GM13977 (cell line): ENCODE measurements at regions not wholly inside any gene's neighbourhood (a gene's known extent, or its start where the extent isn't known, plus 50 kb on each side); places are given as distances from the start of the nearest gene placed in this dataset.

Source experiments
- DNase-seq: peaks from one replicate; pipeline ENCODE4 v3.0.0; 2012; ENCODE audit warnings: low spot score
- CTCF ChIP-seq: IDR thresholded peaks from 2 replicates; pipeline ENCODE4 v1.5.1; 2012; ENCODE audit warnings: mild to moderate bottlenecking, control low read depth; ENCODE audit not compliant: insufficient read depth; ENCODE audit errors: extremely low read depth, missing control alignments
- in situ Hi-C: fragments of 300-500 bp; cut with MboI; formaldehyde crosslinking; loops from one replicate; pipeline ENCODE4 v1.12.0; 2022; ENCODE audit warnings: low sequenced_read_pairs, low pct_unique_long_range_greater_than_20kb, mixed read lengths, inconsistent platforms; ENCODE audit not compliant: unreplicated experiment

GRCh38 chr2:182616471-182617393 is 99.3 kb upstream of the DNAJC10 start:
- in situ Hi-C loops: no loop called here
- DNase-seq: no peak
- TF ChIP-seq CTCF: no peak

DNA sequence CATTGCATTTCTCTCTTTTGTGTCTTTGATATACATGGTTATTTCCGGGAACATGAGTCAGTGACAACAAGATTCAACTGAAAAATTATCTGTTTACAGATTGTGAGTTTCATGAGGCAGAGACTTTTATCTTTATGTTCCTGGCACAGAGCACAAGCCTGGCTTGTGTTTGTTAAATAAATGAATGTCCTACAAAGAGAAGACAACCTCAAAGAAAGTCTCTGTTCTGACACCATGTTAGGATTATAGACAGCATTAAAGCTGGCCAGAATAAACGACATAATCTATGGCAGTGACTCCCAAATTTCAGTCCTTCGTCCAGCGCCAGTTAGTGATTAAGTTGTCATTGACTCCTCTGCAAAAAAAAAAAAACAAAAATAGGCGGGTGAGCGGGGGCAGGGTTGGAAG is 97.4 kb upstream of the DNAJC10 start:
- DNase-seq: no peak
- no peak for TF ChIP-seq CTCF
- in situ Hi-C loops: no loop called here

DNA sequence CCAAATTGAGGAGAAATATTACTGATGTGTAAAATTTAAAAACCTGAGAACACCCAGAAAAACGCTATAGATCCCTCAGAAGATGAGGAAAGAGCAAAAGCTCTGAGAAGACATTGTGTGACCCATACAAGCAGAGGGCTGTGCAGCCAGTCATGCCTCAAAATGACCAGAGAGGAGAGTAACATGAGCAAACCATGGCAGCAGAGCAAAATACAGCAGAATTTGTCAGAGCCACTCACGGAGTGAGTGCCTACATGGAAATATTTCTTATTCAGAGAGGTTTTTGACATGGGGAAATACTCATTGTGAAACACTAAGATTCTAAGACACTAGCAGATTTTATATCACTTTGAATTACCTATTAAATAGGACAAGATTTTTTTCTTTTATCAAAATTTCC is 96.8 kb upstream of the DNAJC10 start:
- in situ Hi-C loops: no loop called here
- DNase-seq: no peak
- TF ChIP-seq CTCF: no peak

- no peak for DNase-seq
These were observed 94.9 kb upstream of the DNAJC10 start for GRCh38 chr2:182621191-182621590.

DNA sequence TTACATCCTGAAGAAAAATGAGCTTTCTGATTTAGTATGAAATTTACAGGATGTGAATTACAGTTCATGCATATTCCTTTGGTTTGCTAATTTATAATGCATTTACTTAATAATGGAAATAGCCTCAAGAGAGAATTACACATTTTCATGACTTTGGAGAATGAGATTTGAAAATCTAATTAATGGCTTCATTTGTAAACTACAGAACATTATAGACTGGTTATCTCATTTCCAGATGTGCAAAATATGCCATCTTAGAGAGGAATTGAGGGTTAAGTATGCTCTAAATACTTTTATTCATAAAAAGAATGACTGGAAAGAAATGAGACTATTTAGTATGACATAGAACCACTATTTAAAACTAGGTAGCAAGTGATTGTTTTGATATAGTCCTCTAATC is 94.2 kb upstream of the DNAJC10 start:
- in situ Hi-C loops: no loop called here
- no peak for TF ChIP-seq CTCF
- DNase-seq: no peak

More at GRCh38 chr2:182621191-182621590, 94.9 kb upstream of the DNAJC10 start:
- in situ Hi-C loops: no loop called here
- no peak for TF ChIP-seq CTCF

- in situ Hi-C loops: no loop called here
- DNase-seq: no peak
- TF ChIP-seq CTCF: no peak
These were observed 93.8 kb upstream of the DNAJC10 start for GRCh38 chr2:182622231-182622630.
